Fibroblast of skin of back (primary cell): ENCODE measurements at regions not wholly inside any gene's neighbourhood (a gene's known extent, or its start where the extent isn't known, plus 50 kb on each side); places are given as distances from the start of the nearest gene placed in this dataset.
A peak's percentile ranks its signal among the peaks of the same experiment; 100 is the strongest.

Source experiments
- DNase-seq: peaks from one replicate; pipeline ENCODE4 v3.0.0-alpha.2; 2013

DNA sequence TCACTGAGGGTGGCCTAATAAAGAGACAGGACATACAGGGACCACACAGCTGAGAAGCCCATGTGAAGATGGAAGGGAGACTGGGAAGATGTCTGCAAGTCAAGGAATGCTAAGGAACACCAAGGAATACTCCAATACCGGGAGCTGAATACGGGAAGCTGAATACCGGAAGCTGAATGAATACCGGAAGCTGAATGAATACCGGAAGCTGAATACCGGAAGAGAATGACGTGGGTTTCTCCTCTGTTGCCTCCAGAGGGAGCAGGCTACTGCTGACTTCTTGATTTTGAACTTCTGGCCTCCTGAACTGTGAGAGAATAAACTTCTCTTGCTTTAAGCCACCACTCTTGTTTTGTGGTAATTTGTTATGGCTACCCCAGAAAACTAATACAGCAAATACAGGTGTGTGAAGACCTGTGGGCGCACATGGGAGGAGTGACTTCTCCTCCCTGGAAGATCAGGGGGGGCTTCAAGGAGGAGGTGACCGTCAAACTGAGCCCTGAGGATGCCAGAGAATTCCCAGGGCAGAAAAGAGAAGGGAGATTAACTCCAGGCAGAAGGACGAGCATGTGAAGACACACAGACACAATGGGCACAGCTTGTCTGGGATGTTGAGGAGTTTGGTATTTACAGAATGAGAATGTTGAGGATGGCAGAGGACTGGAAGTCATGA lies 259.9 kb downstream of the IRF8 start:
- no peak for DNase-seq

DNA sequence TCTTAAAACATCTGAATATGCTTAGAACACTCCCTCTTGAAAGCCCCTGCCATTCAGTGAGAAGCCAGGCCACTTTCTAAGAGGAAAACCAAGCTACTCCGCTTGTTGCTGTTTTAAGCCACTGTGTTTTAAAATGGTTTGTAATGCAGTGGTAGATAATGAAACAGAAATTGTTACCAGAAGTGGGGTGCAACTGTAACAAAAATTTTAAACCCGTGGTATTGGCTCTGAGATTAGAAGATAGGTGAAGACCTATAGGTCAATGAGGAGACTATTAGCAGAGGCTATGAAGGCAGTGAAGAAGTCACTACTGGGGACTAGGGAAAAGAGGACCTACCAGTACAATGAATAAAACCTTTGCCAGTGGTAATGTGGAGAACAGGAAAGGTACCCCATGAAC lies 266.5 kb downstream of the IRF8 start:
- DNase-seq: no peak

DNA sequence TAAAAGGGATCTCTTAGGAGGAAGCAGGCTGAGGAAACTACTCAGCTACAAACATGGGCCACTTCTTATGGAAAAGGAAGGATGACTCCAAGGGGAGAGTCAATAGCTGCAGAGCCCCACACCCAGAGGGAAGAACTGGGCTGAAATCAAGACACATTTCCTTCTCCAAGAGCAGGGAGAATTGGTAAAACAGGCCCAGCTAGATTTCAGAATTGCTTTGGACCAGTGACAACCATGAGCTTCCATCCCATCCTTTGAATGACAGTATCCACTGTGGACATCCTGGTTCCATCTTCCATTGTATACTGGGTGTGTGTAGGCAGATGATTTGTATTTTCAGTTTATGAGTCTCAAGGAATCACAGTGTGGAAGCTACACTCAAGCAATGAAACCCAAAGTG lies 267.5 kb downstream of the IRF8 start:
- DNase-seq: no peak

DNA sequence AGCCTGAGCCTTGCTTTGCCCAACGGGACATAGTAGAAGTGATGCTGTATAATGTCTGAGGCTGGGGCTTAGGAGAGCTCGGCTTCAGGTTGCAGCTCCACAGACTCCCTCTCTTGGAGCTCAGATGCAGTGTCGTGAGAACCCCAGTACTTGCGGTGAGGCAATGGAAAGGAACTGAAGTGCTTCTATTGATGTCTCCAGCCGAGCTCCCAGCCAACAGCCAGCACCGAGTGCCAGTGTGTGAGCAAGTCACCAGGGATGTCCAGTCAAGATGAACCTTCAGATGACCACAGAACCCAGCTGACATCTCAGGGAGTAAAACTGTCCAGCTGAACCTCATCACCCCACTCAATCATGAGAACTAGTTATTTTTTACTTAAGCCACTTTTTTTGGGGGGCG lies 268.1 kb downstream of the IRF8 start:
- DNase-seq: no peak

DNA sequence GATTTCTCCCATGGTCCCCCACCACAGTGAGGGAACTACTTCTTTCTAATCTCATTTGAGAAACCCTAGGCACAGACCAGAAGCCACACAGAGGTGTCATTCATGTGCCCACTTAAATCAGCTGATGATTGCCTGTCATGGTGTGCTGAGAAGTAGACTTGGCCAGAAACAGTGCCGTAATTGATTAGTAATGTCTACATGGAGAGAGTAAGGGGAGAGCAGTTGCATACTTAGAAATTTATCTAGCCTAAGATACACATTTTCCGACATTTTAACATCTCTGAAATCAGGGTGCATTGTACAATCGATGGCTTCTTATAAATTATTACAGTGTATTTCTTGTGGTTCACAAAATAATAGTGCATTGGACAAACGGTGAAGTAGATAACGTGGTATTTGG lies 271.8 kb downstream of the IRF8 start:
- DNase-seq: no peak

DNA sequence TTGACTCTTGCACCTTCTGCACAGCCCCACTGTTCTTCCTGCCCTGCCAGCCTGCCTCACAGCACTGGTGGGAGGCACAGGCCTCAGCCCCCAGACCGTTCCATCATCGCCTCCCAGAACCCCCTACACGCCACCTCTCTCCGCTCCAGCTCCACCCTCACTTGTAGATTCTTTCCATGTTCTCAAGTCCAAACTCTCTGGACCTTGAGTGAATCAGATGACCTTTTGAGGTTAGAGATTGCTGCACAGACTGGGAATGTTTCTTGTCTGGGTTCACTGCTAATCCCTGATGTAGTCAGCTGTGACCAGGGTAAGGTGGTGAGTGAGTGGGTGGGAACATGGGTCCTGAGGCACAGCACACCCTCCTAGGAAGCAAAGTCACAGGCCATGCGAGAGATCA lies 272.4 kb downstream of the IRF8 start:
- no peak for DNase-seq

DNA sequence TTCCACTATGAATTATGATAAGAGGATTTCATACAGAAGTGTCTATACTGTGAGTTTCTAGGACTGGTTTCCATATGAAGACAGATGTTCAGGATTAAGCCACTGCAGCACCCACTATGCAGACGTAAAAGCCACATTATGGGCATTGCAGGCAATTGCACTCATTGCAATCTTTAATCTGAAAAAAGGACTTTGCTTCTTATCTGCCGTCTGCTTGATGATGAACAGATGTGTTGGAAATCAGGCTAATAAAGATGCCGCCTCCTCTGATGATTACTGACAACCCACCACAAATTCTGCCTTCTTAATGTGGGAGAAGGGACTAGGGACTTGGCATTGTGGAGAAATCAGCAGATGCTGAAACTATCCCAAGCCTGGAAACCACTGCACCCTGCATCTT lies 276.9 kb downstream of the IRF8 start:
- no peak for DNase-seq

DNA sequence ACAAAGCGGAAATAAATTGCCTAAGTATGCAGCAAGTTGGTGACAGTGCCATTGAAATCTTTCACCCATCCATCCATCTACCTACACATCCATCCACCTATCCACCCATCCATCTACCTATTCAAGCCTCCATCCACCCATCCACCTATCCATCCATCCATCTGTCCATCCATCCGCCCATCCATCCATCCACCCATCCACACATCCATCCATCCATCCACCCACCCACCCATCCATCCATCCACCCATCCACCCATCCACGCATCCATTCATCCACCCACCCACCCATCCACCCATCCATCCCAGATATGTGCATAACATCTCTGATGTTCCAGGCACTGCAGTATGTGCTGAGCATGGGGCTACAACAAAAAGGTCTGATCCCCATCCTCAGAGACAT lies 277.5 kb downstream of the IRF8 start:
- no peak for DNase-seq

DNA sequence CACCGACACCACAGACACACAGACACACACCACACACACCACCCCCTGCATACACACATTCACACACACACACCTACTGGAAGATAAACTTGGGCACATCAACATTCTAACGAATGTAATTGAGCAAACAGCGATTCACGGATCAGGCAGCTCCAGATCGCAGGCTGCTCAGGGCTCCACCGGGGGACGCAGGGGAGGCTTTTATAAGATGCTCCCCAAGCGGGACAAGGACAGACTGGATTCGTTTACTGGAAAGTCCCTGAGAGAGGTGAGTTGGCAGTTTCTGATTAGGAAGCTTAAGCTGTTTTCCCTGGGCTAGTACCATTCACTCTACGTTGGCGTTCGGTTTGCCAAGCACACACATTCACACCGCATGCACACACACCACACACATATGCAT lies 281.3 kb downstream of the IRF8 start:
- no peak for DNase-seq

DNA sequence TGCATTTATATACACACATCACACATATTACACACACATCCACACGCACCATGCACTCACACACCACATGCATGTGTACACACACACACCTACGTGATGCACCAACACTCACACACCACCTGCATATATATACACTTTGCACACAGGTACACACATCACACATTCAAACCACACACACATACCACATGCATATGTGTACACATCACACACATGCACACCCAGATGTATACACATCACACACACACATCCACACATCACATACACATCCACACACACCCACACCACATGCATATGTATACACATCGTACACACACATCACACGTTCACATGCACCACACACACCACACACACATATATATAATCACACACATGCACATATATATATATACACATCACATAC lies 281.8 kb downstream of the IRF8 start:
- DNase-seq: no peak

DNA sequence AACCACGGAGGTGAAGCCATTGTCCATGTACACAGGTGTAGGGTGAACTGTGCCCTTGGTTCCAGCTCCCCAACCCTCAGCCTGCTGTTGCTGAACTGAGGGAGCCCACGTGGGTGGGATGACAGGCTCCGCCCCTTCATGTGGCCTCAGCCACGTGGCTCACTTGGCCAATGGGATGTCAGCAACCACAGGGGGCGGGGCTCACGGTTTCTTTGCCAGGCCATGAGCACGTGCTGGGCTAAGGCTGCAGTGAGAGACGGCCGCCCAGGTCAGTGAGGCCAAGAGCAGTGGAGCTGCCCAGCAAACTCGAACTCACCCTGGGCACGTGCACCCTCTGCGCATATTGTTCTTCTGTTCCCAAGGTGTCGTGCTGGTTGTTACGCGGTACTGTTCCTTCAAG lies 282.6 kb downstream of the IRF8 start:
- no peak for DNase-seq

DNA sequence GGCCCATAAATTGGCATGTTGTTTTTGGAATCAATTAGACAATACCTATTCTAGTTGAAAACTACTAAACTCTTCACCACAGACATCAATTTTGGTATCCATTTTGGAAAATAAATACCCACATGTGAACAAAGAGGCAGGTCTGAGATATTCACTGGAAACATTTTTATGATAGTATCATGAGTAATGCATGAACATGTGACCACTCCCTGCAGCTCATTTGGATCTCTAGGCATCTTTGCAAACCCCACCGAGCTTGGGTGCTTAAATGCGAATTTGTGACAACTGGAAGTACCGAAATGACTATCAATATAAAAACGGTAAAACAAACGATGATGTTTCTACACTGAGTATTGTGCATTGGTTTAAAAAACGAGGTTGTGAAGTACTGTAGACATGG lies 285.2 kb downstream of the IRF8 start:
- DNase-seq: no peak

DNA sequence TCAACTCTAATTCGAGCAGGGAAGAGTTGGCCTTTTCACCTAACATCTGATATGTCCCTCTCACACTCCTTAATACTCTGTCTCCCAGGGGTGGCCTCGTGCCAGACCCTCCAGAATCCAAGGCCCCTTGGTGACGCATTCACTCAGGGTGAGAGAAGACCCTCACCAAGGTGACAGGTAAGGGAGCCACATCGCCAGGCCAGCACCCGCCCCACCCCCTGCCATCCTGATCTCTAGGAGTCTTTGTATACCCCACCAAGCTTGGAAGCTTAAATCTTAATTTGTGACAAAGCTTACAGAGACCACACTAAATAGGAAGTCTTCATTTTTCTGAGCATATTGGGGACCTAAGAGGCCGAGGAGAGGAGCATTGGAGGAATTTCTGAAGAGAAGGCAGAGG lies 286.1 kb downstream of the IRF8 start:
- DNase-seq: no peak

DNA sequence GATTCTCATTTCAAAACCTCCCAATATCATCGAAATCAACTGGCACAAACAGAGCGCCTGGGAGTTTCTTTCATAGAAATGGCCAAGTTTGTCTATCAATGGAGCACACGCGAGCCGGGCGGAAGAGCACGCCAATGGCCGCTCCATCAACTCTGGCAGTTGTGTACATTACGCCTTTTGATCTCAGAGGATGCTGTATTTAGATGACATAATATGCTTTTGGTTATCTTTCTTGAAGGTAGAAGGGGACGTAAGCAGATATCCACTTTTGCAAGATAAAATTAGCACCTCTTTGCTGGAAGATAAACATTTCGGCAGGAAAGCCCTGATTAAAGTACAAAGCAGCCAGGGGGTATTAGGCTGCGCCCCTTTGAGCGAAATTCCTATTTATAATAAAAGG lies 287.4 kb downstream of the IRF8 start:
- DNase-seq: no peak

DNA sequence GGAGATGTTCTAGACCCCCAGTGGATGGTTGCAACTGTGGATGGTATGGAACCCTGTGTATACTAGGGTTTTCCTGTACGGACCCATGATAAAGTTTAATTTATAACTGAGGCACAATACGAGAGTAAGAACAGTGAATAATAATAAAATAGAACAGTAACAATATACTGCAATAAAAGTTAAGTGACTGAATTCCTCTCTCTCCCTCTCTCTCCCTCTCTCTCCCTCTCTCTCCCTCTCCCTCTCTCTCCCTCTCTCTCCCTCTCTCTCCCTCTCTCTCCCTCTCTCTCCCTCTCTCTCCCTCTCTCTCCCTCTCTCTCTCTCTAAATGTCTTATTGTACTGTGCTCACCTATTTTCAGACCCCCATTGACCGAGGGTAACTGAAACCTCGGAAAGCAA lies 291.0 kb downstream of the IRF8 start:
- DNase-seq: no peak

DNA sequence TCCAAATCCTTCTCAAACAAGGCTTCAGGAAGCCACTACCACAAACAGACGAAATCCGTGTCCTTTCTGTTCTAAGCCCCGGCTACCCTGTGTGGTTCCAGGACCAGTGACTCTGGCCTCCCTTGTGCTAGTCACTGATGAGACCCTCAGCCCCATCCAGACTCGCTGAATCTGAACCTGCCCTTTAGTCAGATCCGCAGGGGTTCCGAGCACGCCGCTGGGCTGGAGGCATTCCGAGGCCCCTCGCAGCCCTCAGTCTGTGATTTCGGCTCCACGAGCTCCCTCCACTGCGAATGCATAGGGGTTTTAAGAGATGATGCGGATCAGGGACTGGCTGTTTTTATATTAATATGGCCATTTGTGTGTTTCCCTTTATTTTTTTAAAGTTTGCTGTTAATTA lies 292.7 kb downstream of the IRF8 start:
- no peak for DNase-seq

DNA sequence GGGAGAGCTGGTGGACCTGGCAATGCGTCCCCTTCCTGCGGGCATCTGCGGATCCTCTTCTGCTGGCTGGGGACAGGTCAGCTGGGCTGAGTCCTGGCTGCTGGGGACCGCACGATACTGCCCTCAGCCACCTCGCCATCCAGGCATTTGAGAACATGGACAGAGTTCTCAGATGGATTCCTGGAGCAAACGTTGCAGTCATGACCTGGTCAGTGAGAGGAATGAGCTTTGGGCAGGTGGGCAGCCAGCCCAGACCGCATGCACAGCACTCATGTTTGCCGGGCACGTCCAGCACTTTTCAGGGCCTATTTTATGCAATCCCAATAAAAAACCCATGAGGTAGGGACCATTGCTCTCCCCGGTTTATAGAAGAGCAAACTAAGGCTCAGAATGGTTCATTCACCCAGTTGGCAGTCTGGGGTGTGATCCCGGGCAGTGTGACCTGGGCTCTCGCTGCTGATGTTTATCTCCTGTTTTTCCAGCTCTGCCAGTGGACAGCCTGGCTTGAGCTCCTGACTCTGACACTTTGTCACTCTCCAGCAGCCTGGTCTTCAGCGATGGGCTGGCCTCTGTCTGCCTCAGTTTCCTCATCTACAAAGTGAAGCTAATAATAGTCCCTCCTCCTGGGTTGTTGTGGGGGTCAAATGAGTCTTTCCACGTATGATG lies 294.7 kb downstream of the IRF8 start:
- no peak for DNase-seq

DNA sequence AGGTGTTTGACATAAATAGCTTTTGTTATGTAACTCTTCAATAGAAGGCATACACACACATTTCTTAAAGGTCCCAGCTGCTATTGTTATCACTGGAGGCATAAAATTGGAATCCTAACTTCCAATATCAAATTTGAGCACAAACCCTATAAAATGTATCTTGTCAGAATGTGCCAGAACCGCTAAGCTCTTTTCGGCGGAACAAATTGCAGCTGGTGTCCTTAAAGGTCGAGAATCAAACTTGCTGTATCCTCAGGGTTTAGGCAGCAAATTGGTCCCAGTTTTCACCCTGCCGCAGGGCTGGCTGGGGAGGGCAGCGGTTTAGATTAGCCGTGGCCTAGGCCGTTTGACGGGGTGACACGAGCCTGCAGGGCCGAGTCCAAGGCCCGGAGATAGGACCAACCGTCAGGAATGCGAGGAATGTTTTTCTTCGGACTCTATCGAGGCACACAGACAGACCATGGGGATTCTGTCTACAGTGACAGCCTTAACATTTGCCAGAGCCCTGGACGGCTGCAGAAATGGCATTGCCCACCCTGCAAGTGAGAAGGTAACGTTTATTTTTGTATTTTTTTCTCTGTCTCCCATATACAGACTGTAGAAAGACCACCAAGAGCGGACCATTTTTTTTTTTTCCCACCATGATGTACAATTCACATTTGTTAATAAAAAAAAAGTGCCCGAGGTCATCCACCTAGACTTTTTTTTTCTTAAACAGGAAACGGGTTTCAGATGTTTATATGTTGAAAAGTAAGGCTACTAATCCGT lies 297.1 kb downstream of the IRF8 start:
- DNase-seq: peak; percentile 15

DNA sequence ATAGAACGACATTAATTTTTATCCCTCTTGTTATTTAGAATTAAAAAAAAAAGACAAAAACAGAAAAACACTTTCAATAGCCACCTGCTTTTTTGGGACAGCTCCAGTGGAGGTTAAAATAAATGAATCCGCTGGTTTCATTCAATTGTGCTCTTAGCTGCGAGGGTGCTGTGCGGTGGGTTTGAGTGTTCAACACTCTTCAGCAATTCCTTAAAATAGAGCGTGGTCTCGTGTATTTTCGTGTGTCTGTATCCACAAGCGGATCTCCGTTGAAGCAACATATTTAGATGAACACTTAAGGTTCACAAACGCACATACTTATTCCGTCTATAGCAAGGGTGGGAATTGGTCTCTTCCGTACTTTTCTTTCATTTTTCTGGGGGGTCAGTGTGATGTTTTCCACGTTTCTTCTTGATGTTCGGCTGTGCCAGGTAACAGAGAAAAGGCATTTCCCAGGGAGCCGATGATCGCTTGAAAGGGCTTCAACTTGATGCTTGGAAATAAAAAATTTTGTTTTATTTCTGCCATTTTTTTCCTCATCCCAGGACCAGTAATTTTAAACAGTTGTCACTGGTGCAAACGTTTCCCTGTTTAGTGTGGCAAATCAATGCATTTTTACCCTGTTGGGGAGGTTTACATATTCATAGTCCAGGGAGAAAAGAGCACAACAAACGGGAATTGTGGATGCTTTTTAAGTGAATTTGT lies 297.9 kb downstream of the IRF8 start:
- DNase-seq: no peak

DNA sequence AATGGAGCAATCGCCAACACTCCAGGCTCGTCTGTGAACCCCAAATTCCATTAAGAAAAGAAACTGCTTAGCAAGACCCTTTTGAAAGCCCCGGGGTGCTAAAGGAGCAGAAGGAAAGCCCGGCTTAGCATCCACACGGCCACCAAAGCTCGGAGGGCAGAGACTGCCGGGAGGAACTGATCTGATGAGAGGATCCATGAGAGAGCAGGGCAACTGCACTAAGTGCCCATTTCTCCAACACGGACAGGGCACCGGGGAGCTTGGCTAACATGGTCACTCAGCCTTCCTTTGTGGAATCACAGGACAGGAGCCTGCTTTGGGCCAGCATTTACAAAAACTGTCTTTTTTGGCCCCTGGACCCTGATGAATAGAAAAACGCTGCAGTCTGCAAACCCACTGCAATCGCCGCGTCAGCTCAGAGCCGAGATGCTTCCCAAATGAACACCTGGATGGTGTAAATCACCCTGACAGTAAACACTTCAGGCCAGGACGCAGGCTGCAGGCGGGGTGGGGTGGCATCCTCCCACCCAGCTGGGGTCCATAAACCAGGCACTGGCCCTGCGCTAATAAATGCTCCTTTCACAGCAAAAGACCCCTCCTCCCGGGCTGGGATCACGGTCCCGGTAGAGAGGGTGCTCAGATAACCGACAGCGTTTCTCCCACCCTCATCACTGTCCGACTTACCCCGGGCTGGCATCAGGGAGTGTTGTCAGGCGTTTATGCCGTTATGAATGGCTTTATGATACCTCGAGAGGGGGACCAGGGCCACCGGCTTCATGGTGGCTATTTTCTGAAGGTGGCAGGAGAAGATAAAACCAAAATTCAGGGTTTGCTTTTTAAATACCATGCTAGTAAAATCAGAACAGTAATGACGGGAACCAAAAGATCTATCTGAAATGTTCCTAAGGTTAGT lies 299.5 kb downstream of the IRF8 start:
- no peak for DNase-seq

DNA sequence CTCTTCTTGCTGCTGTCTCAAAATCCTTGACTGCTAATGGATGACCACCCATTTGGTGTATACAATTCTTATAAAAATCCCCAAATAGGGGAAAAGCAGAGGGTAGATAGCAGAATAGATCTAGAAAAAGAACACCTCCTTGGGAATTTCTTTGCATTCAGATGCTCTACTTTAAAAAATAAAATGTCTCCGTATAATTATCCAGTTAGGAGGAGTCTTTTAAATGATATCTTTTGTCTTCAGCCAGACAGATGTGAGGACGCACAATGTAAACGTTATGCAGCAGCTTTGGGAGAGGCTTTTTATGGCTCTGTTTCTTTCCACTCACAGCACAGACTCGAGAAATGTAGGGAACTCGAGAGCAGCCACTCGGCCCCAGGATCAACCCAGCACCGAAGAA lies 300.2 kb downstream of the IRF8 start:
- DNase-seq: no peak
